HG03135 (cell line): ENCODE measurements at regions not wholly inside any gene's neighbourhood (a gene's known extent, or its start where the extent isn't known, plus 50 kb on each side); places are given as distances from the start of the nearest gene placed in this dataset.
"Not testable (repeated sequence)": the region's sequence is repeated elsewhere in the genome, so short reads cannot be mapped to it uniquely, and the experiment has no call there.

Source experiments
- ATAC-seq: cut with Tn5 transposase; IDR thresholded peaks from one replicate; pipeline ENCODE4 v1.9.1; 2021; ENCODE audit warnings: mild to moderate bottlenecking, moderate library complexity; ENCODE audit not compliant: unreplicated experiment

DNA sequence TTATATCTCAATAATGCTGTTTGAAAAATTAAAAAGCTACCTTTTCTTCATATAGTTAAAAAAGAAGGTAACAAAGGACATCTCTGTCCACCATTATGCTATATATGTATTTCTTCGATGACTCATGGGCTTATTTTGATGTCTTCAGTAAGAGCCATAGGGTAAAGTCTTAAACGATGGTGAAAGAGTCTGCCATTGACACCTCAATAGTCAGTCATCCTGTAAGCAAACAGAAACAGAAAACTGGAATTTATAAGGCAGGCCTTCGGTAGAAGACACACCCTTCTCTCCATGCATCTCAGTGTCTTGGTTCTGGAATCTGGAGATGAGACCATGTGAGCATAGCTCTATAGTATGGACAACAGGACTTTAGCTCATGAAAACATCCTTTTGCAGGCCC lies 87.0 kb upstream of the ZNF462 start:
- ATAC-seq: no peak

DNA sequence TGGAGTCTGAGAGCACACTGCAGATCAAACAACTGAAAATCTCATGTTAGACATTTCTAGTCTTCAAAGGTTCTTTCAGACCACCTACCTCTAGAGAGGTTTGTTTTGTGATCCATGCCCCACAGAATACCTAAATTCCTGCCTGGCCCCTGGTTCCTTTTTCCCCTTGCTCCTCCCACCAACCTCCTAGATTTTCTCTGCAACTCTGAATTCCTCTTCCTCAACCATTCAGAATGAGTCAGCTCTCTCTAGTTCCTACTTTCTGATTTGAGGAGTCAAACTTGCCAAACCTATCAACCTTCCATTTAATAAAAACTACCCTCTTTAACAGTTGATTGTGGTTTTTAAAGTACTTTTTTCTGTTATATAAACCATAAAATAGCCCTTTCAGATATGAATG lies 83.2 kb upstream of the ZNF462 start:
- no peak for ATAC-seq

DNA sequence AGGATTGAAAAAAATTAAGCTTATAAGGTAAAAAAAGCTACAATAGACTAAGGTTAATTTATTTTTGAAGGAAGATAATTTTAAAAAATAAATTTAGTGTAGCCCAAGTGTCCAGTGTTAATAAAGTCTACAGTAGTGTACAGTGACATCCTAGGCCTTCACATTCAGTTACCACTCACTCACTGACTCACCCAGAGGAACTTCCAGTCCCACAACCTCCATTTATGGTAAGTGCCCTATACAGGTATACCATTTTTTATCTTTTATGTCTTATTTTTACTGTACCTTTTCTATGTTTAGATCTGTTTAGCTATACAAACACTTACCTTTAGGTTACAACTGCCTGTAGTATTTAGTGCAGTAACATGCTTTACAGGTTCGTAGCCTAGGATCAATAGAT lies 79.8 kb upstream of the ZNF462 start:
- no peak for ATAC-seq

DNA sequence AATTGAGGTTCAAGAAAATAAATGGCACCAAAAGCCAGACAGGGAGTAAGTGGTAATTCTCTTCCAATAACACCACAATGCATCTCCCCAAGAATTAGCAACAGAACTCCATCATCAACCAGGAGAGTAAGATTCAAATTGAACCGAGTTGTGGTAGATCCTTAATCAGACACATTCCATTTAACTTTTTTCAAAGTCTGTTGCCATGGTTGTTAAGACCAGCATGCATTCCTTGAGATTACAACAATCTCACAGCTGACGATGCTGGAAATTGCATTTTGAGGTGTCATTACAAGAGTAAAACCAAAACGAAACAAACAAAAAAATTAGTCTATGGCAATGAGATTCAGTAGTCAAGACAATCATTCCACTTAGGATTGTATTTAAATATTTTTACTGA lies 78.9 kb upstream of the ZNF462 start:
- no peak for ATAC-seq

GRCh38 chr9:106785200-106785599 lies 77.8 kb upstream of the ZNF462 start:
- ATAC-seq: no peak

GRCh38 chr9:106788021-106788420 lies 74.9 kb upstream of the ZNF462 start:
- ATAC-seq: not testable (repeated sequence)

- no peak for ATAC-seq
Measured at GRCh38 chr9:106795031-106795430, 67.9 kb upstream of the ZNF462 start.

GRCh38 chr9:106796771-106797170 lies 66.2 kb upstream of the ZNF462 start:
- ATAC-seq: no peak

DNA sequence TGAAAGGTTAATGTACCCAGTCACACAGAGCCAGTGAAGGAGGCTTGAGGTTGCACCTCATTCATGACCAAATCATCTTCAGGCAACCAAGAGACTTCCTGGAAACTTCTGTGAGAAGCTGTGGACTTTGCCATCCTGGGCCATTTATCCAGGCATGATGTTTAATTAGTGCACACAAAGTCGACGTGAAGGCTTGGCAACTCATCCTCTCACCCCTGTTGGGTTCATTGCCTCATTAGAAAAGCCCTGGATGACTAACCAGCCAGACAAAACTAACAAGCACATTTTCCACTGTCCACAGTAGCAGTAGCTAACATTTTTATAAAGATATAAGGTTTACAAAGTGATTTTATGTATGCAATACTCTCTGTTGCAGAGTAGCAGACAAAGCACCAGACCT lies 65.7 kb upstream of the ZNF462 start:
- no peak for ATAC-seq

- no peak for ATAC-seq
Measured at GRCh38 chr9:106798016-106798799, 64.8 kb upstream of the ZNF462 start.

DNA sequence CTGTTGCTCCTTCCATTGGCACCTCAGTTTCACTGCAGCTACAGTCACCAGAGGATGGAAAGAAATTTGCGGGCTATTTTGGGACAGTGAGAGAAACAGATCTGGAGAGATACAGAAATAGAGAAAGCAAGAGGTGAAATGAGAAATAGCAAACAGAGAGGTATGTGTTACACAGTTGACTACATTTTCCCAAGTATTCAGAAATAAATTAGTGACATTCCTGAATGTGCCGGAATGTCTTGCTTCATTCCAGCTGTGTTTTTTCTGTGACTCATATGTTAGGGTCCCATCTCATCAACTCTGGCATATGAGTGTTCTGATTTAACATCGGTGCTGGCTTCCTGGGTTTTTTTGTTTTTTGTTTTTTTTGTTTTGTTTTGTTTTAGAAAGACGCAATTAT lies 63.8 kb upstream of the ZNF462 start:
- ATAC-seq: no peak

GRCh38 chr9:106800701-106801270 lies 62.2 kb upstream of the ZNF462 start:
- no peak for ATAC-seq

DNA sequence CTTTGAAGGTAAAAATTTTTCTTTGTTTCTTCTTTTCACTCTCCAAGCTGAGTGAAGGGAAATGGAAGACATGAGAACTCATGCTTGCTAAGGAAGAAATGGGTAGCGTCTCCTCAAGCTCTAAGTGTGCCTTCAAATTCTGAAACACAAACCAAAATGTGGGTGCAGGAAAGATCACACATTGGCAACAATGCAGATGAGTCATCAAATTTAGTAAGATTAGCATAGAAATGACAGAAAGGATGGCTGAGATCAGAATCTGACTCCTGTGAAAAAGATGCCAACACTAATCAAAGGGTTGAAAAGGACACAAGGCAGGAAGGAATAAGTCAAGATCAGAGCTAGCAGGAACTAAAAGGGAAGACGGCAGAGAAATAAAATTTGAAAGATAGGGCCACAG lies 61.1 kb upstream of the ZNF462 start:
- no peak for ATAC-seq
